DND-41 (cell line): ENCODE measurements at regions not wholly inside any gene's neighbourhood (a gene's known extent, or its start where the extent isn't known, plus 50 kb on each side); places are given as distances from the start of the nearest gene placed in this dataset.

ENCODE experiments used
- ATAC-seq: fragments of 200-7000 bp; cut with Tn5 transposase; 3 replicates; pipeline ENCODE4 v1.9.1; 2021; ENCODE audit warnings: low read depth; ENCODE audit not compliant: insufficient read depth
- DNase-seq: peaks from one replicate; pipeline ENCODE4 v3.0.0-alpha.2; 2020
- H2AFZ ChIP-seq: 2 replicates; pipeline ENCODE4 v1.6.0; 2012; ENCODE audit warnings: low read depth, low read length
- H3K27ac ChIP-seq: 2 replicates; pipeline ENCODE4 v1.5.1; 2012; ENCODE audit warnings: low read length, inconsistent platforms
- H3K27me3 ChIP-seq: fragments of 200-600 bp; sonication (generic); 2 replicates; pipeline ENCODE4 v1.6.0; 2012; ENCODE audit warnings: low read length, mild to moderate bottlenecking, inconsistent platforms; ENCODE audit not compliant: insufficient read depth, poor library complexity
- H3K36me3 ChIP-seq: 2 replicates; pipeline ENCODE4 v1.5.1; 2012; ENCODE audit warnings: low read length, inconsistent platforms; ENCODE audit not compliant: insufficient read depth
- H3K4me1 ChIP-seq: 2 replicates; pipeline ENCODE4 v1.5.1; 2012; ENCODE audit warnings: mild to moderate bottlenecking, low read length; ENCODE audit not compliant: insufficient read depth
- H3K4me2 ChIP-seq: 2 replicates; pipeline ENCODE4 v1.6.0; 2012; ENCODE audit warnings: mild to moderate bottlenecking, moderate library complexity, low read length, inconsistent platforms; ENCODE audit not compliant: insufficient read depth
- H3K4me3 ChIP-seq, 2 experiments: fragments of 200-600 bp in 1 of 2; shearing (Covaris generic) in 1 of 2; 2 replicates each; pipeline ENCODE4 v1.5.1; 2012 to 2016; ENCODE audit warnings: inconsistent platforms in 2 of 2, low read length in 2 of 2, mild to moderate bottlenecking in 2 of 2, low read depth in 1 of 2, moderate library complexity in 1 of 2
- H3K79me2 ChIP-seq: 2 replicates; pipeline ENCODE4 v1.6.0; 2012; ENCODE audit warnings: low read length, inconsistent platforms; ENCODE audit not compliant: insufficient read depth
- H3K9ac ChIP-seq: 2 replicates; pipeline ENCODE4 v1.6.0; 2012; ENCODE audit warnings: low read depth, mild to moderate bottlenecking, inconsistent platforms, low read length, moderate library complexity
- H3K9me3 ChIP-seq: 2 replicates; pipeline ENCODE4 v1.5.1; 2012; ENCODE audit warnings: low read length, moderate library complexity, mild to moderate bottlenecking, inconsistent platforms; ENCODE audit not compliant: insufficient read depth, severe bottlenecking
- H4K20me1 ChIP-seq: 2 replicates; pipeline ENCODE4 v1.6.0; 2012; ENCODE audit warnings: low read length; ENCODE audit not compliant: insufficient read depth
- CTCF ChIP-seq: IDR thresholded peaks from 2 replicates; pipeline ENCODE4 v1.5.1; 2012; ENCODE audit warnings: borderline replicate concordance, low read length, moderate library complexity, mild to moderate bottlenecking; ENCODE audit not compliant: poor library complexity, severe bottlenecking; ENCODE audit errors: extremely low read depth
- EZH2 ChIP-seq: IDR thresholded peaks from 3 replicates; pipeline ENCODE4 v1.6.1; 2012; ENCODE audit warnings: borderline replicate concordance, low read depth, mild to moderate bottlenecking, moderate library complexity, low read length, inconsistent platforms; ENCODE audit not compliant: severe bottlenecking

DNA sequence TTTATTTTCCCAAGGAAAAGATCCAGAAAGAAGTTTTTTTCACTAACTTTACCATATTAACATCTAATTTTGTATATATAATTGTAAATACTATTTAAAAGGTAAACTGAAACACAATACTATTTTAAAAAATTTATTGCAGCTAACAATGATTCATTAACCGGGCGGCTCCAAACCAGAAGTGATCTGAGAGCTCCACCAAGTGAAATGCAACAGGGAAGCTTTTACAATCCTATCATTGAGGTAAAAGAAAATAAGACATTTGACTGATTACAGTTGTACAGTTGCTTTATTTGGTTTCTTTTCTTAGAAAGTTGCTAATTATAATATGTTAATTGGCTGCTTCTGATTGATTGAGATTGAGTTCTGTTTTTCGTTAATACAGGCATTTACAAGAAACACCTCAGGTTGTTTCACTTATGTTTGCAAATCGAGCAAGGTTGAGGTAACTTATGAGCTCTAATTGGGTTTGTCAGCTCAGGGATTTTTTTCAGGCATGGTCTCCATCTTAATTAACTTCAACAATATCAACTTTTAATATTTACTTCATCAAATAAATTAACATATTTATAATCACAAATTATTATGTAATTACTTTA lies 220.2 kb upstream of the UGT8 start:
- Histone ChIP-seq H3K4me2 (no peak overlapping the region), H3K9ac (no peak overlapping the region), H2AFZ (no peak overlapping the region), H3K27me3 (no peaks in the 10 kb centered on the region), H3K36me3 (no peaks in the 10 kb centered on the region), H3K4me3 (no peak overlapping the region), H3K79me2 (no peaks in the 10 kb centered on the region), H4K20me1 (no peaks in the 10 kb centered on the region), H3K9me3 (no peaks in the 10 kb centered on the region), H3K27ac (no peak overlapping the region), H3K4me1 (no peaks in the 10 kb centered on the region)
- DNase-seq (no peak), ATAC-seq (no peak)
- TF ChIP-seq CTCF (no peak), EZH2 (no peak)

DNA sequence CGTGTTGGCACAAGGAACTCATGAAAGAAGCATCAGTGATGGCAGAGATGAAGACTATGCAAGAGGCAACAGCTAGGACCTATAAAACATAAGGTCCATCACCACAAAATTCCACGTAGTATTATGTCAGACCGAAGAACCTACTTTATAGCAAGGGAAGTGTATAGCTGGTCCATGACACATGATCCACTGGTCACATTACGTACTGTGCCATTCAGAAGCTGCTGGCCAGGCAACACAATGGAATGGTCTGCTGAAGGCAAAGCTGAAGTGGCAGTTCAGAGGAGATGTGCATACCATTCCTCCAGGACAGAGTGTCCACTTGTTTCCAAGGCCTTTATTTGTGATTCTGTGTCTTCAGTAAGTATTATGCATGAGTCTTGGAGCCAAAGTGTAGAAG lies 215.5 kb upstream of the UGT8 start:
- no peak for TF ChIP-seq CTCF
- no peak for TF ChIP-seq EZH2
- no peak for ATAC-seq
- no peak overlapping the region for H3K4me2 ChIP-seq

DNA sequence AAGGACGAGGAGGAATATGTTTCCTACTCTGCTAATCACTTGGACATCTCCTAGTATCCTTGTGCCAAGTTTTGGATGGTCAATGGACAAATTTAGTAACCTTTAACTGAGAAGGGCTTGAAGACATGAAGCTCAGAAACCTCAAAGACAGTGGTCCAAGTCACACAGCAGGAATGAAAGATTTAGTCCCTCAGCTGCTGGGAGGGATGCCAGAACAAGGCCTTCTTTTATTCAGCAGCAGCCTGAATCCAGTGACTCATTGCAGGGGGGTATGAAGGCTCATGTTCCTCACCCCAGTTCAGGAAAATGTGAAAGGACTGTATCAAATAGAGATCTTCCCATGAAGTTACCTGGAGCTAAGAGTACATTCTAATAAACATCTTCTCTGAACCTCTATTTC lies 214.9 kb upstream of the UGT8 start:
- Histone ChIP-seq H3K36me3 (no peaks in the 10 kb centered on the region), H4K20me1 (no peaks in the 10 kb centered on the region), H3K27ac (no peak overlapping the region), H3K4me1 (no peaks in the 10 kb centered on the region), H3K4me3 (no peak overlapping the region), H3K9ac (no peak overlapping the region), H3K9me3 (no peaks in the 10 kb centered on the region), H3K79me2 (no peaks in the 10 kb centered on the region), H2AFZ (no peak overlapping the region), H3K27me3 (no peaks in the 10 kb centered on the region), H3K4me2 (no peak overlapping the region)
- DNase-seq (no peak), ATAC-seq (no peak)
- TF ChIP-seq EZH2, result no peak
- TF ChIP-seq CTCF, result no peak

More for the DNA sequence above, 215.5 kb upstream of the UGT8 start:
- no peaks in the 10 kb centered on the region for H3K4me1 ChIP-seq
- DNase-seq, result no peak
- no peaks in the 10 kb centered on the region for H3K27me3 ChIP-seq
- no peak overlapping the region for H3K4me3 ChIP-seq
- no peak overlapping the region for H3K9ac ChIP-seq
- no peaks in the 10 kb centered on the region for H3K9me3 ChIP-seq
- H4K20me1 ChIP-seq, result no peaks in the 10 kb centered on the region
- no peak overlapping the region for H2AFZ ChIP-seq
- H3K79me2 ChIP-seq, result no peaks in the 10 kb centered on the region
- H3K36me3 ChIP-seq, result no peaks in the 10 kb centered on the region
- H3K27ac ChIP-seq, result no peak overlapping the region

- no peak for DNase-seq
- Histone ChIP-seq H3K4me1 (no peaks in the 10 kb centered on the region), H3K9me3 (no peaks in the 10 kb centered on the region), H3K27me3 (no peaks in the 10 kb centered on the region), H3K9ac (no peak overlapping the region), H3K4me2 (no peak overlapping the region), H3K36me3 (no peaks in the 10 kb centered on the region), H3K79me2 (no peaks in the 10 kb centered on the region), H3K27ac (no peak overlapping the region), H3K4me3 (no peak overlapping the region), H4K20me1 (0 out of 2 replicates have a peak, but pooled peaks cover 4% of the 10 kb centered on the region), H2AFZ (no peak overlapping the region)
- ATAC-seq, result no peak
- TF ChIP-seq EZH2, result no peak
- TF ChIP-seq CTCF, result peak; percentile 58
Measured at GRCh38 chr4:114384629-114385028, 214.0 kb upstream of the UGT8 start.
